Smooth muscle cell (in vitro differentiated cells): ENCODE measurements at regions not wholly inside any gene's neighbourhood (a gene's known extent, or its start where the extent isn't known, plus 50 kb on each side); places are given as distances from the start of the nearest gene placed in this dataset.

Source experiments
- DNase-seq: peaks from one replicate; lab custom pipeline; 2025; ENCODE audit not compliant: unreplicated experiment; lab: John Stamatoyannopoulos, UW
- H2AFZ ChIP-seq: fragments of 200-600 bp; sonication (generic); 2 replicates; pipeline ENCODE4 v1.6.0; 2016; ENCODE audit warnings: antibody characterized with exemption, low read depth, mild to moderate bottlenecking
- H3F3A ChIP-seq: fragments of 200-600 bp; sonication (generic); 2 replicates; pipeline ENCODE4 v1.6.0; 2017; ENCODE audit warnings: antibody characterized with exemption, low read depth
- H3K27ac ChIP-seq: fragments of 200-600 bp; sonication (generic); 2 replicates; pipeline ENCODE4 v1.5.1; 2016; ENCODE audit warnings: low read depth, mild to moderate bottlenecking
- H3K27me3 ChIP-seq: fragments of 200-600 bp; sonication (generic); 2 replicates; pipeline ENCODE4 v1.6.1; 2016; ENCODE audit warnings: low read depth, mild to moderate bottlenecking
- H3K36me3 ChIP-seq: fragments of 200-600 bp; sonication (generic); 2 replicates; pipeline ENCODE4 v1.5.1; 2016; ENCODE audit warnings: low read depth
- H3K4me1 ChIP-seq: fragments of 200-600 bp; sonication (generic); 2 replicates; pipeline ENCODE4 v1.5.1; 2016; ENCODE audit warnings: low read depth
- H3K4me2 ChIP-seq: fragments of 200-600 bp; sonication (generic); 2 replicates; pipeline ENCODE4 v1.6.0; 2016; ENCODE audit warnings: mild to moderate bottlenecking
- H3K4me3 ChIP-seq: fragments of 200-600 bp; sonication (generic); 2 replicates; pipeline ENCODE4 v1.5.1; 2016; ENCODE audit warnings: mild to moderate bottlenecking
- H3K79me2 ChIP-seq: fragments of 200-600 bp; sonication (generic); 2 replicates; pipeline ENCODE4 v1.6.0; 2016; ENCODE audit warnings: low read depth, mild to moderate bottlenecking
- H3K9ac ChIP-seq: fragments of 200-600 bp; sonication (generic); 2 replicates; pipeline ENCODE4 v1.6.0; 2016; ENCODE audit warnings: low read depth
- H3K9me3 ChIP-seq: fragments of 200-600 bp; sonication (generic); replicated peaks from 2 replicates; pipeline ENCODE4 v1.5.1; 2016; ENCODE audit warnings: low read depth
- H4K20me1 ChIP-seq: fragments of 200-600 bp; sonication (generic); 2 replicates; pipeline ENCODE4 v1.6.0; 2016; ENCODE audit warnings: low read depth
- WGBS: methylation state at CpG from one replicate; pipeline ENCODE4 v1.1.7; 2016; ENCODE audit warnings: low lambda C conversion rate; 5-methylcytosine and 5-hydroxymethylcytosine counted together
- TF ChIP-seq, protein P1 (sequence below): fragments of 200-600 bp; sonication (generic); IDR thresholded peaks from 2 replicates; pipeline ENCODE4 v1.5.1; 2017; ENCODE audit warnings: borderline replicate concordance, mild to moderate bottlenecking, antibody characterized with exemption; ENCODE audit not compliant: insufficient read depth, poor library complexity, severe bottlenecking

GRCh38 chr16:80033783-80034468, 433.4 kb upstream of the MAF start:
- Histone ChIP-seq H3K36me3 (no peaks in the 10 kb centered on the region), H3K9ac (no peak overlapping the region), H3K9me3 (no peaks in the 10 kb centered on the region), H3F3A (no peaks in the 10 kb centered on the region), H2AFZ (no peak overlapping the region), H3K79me2 (no peaks in the 10 kb centered on the region), H3K4me3 (no peak overlapping the region), H3K27ac (no peak overlapping the region), H3K27me3 (no peaks in the 10 kb centered on the region), H3K4me1 (peaks cover 7% of the 10 kb centered on the region), H3K4me2 (no peak overlapping the region), H4K20me1 (no peaks in the 10 kb centered on the region)
- 95% methylated on average over 3 of the region's 3 CpGs for WGBS
- no peak for DNase-seq
- TF ChIP-seq, protein P1, sequence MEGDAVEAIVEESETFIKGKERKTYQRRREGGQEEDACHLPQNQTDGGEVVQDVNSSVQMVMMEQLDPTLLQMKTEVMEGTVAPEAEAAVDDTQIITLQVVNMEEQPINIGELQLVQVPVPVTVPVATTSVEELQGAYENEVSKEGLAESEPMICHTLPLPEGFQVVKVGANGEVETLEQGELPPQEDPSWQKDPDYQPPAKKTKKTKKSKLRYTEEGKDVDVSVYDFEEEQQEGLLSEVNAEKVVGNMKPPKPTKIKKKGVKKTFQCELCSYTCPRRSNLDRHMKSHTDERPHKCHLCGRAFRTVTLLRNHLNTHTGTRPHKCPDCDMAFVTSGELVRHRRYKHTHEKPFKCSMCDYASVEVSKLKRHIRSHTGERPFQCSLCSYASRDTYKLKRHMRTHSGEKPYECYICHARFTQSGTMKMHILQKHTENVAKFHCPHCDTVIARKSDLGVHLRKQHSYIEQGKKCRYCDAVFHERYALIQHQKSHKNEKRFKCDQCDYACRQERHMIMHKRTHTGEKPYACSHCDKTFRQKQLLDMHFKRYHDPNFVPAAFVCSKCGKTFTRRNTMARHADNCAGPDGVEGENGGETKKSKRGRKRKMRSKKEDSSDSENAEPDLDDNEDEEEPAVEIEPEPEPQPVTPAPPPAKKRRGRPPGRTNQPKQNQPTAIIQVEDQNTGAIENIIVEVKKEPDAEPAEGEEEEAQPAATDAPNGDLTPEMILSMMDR, result no peak

DNA sequence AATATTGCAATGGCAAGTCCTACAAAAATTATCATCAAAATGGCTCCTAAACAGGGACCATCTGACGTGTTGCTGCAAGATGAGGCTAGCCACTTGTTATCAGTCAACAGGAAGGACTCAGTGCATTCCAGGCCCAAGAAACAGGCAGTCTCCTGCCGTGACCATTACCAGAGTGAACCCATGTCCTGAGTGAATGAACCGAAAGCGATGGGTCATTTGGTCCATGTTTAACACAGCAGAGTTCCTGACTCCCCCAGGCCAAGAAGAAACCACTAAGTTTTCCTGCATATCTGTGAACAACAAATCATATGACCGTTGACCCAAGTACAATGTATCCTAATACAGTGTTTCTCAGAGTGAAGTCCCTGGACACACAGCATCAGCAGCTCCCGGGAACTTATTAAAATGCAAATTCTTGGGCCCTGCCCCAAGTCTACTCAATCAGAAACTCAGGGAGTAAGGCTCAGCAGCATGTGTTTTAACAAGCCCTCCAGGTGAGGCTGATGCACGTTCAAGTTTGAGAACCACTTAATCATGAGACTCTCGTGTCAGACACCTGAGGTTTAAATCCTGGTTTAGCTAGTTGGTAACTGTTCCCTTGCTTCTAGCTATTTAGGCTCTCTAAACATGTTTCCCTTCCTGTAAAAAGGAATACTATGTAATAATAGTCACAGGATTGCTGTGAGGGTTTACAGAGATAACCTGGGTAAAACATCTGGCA, 429.4 kb upstream of the MAF start:
- no peaks in the 10 kb centered on the region for H3K36me3 ChIP-seq
- WGBS, result 85% methylated on average over 8 of the region's 8 CpGs
- H3F3A ChIP-seq, result peaks cover 21% of the 10 kb centered on the region
- no peaks in the 10 kb centered on the region for H3K27me3 ChIP-seq
- no peaks in the 10 kb centered on the region for H3K79me2 ChIP-seq
- H4K20me1 ChIP-seq, result no peaks in the 10 kb centered on the region
- TF ChIP-seq, protein P1, result no peak
- H3K27ac ChIP-seq, result no peak overlapping the region
- no peak overlapping the region for H3K9ac ChIP-seq
- H3K4me1 ChIP-seq, result peaks cover 27% of the 10 kb centered on the region
- DNase-seq, result no peak
- no peaks in the 10 kb centered on the region for H3K9me3 ChIP-seq
- no peak overlapping the region for H2AFZ ChIP-seq
- H3K4me2 ChIP-seq, result no peak overlapping the region
- no peak overlapping the region for H3K4me3 ChIP-seq

DNA sequence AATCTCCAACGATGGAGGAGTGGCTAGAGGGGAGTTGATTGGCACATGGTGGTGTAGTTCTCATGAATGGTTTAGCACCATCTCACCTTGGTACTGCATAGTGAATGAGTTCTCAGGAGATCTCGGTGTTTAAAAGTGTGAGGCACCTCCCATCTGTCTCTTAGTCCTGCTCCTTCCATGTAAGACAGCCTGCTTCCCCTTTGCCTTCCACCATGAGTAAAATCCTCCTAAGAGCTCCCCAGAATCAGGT, 428.8 kb upstream of the MAF start:
- Histone ChIP-seq H3K4me1 (peaks cover 27% of the 10 kb centered on the region), H3K9ac (no peak overlapping the region), H3K36me3 (no peaks in the 10 kb centered on the region), H3K4me2 (no peak overlapping the region), H2AFZ (no peak overlapping the region), H3K27ac (peak overlapping the region; percentile 96), H4K20me1 (no peaks in the 10 kb centered on the region), H3K4me3 (no peak overlapping the region), H3K9me3 (no peaks in the 10 kb centered on the region), H3F3A (peaks cover 27% of the 10 kb centered on the region), H3K27me3 (no peaks in the 10 kb centered on the region), H3K79me2 (no peaks in the 10 kb centered on the region)
- TF ChIP-seq, protein P1, result no peak
- 65% methylated on average over 2 of the region's 2 CpGs for WGBS
- no peak for DNase-seq
